ENCODE measurements at regions not wholly inside any gene's neighbourhood (a gene's known extent, or its start where the extent isn't known, plus 50 kb on each side); places are given as distances from the start of the nearest gene placed in this dataset.

GRCh38 chr7:155914341-155914740, 102.1 kb upstream of the SHH start:
- no peak for DNase-seq (ENCODE audit: low read depth)
- no peak for FAIRE-seq

DNA sequence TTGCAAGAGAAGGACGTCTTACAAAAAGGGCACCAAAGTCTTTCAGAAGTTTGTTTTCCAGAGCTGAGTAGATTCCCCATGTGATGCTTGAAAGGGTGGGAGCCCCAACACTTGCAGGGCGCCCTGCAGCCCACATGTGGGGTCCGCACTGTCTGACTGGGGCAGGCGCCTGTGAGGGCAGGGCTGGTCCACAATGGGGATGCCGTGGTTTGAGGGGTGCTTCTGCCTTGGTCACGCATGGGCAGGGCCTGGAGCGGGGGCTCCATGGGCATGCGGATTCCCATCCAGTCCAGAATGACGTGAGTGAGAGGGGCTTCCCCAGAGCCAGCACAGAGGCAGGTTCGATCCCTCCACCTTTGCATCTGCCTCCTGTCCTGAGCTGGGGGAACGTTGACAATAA, 101.5 kb upstream of the SHH start:
- TF ChIP-seq, protein P1, sequence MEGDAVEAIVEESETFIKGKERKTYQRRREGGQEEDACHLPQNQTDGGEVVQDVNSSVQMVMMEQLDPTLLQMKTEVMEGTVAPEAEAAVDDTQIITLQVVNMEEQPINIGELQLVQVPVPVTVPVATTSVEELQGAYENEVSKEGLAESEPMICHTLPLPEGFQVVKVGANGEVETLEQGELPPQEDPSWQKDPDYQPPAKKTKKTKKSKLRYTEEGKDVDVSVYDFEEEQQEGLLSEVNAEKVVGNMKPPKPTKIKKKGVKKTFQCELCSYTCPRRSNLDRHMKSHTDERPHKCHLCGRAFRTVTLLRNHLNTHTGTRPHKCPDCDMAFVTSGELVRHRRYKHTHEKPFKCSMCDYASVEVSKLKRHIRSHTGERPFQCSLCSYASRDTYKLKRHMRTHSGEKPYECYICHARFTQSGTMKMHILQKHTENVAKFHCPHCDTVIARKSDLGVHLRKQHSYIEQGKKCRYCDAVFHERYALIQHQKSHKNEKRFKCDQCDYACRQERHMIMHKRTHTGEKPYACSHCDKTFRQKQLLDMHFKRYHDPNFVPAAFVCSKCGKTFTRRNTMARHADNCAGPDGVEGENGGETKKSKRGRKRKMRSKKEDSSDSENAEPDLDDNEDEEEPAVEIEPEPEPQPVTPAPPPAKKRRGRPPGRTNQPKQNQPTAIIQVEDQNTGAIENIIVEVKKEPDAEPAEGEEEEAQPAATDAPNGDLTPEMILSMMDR (IDR thresholded peaks at IDR 0.05; ENCODE audit: insufficient read depth, low read length, severe bottlenecking), result no peak
- peaks cover 5% of the 10 kb centered on the region for H3K27me3 ChIP-seq (ENCODE audit: control insufficient read depth, insufficient read depth, low read length)
- DNase-seq (ENCODE audit: low read depth) (no peak), FAIRE-seq (no peak)
- H3K4me3 ChIP-seq (ENCODE audit: low read depth, low read length), result no peak overlapping the region
- H3K36me3 ChIP-seq (ENCODE audit: control insufficient read depth, insufficient read depth, low read length), result no peaks in the 10 kb centered on the region

More at GRCh38 chr7:155914341-155914740, 102.1 kb upstream of the SHH start:
- no peaks in the 10 kb centered on the region for H3K36me3 ChIP-seq (ENCODE audit: control insufficient read depth, insufficient read depth, low read length)
- peaks cover 5% of the 10 kb centered on the region for H3K27me3 ChIP-seq (ENCODE audit: control insufficient read depth, insufficient read depth, low read length)
- no peak overlapping the region for H3K4me3 ChIP-seq (ENCODE audit: low read depth, low read length)
- TF ChIP-seq, protein P1 (IDR thresholded peaks at IDR 0.05; ENCODE audit: insufficient read depth, low read length, severe bottlenecking), result no peak

DNA sequence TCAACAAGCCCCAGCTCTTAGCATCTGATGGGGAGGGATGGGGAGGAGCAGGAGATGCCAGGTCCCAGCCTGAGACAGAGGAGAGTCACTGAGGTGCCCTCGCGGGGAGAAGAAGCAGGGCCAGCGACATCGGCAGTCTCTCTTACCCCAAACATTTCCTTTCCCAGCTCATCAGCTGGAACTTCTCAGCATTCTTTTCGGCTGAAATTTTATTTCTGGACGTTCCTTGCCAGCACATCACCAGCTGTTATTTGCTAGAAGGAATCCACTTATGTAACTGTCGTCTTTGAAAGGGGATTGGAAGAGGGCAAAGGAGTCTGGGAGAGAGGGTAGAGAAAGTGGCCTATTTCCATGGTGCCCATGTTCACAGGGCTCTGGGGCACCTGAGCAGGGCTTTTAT, 101.0 kb upstream of the SHH start:
- Histone ChIP-seq H3K27me3 (ENCODE audit: control insufficient read depth, insufficient read depth, low read length) (peaks cover 5% of the 10 kb centered on the region), H3K36me3 (ENCODE audit: control insufficient read depth, insufficient read depth, low read length) (no peaks in the 10 kb centered on the region), H3K4me3 (ENCODE audit: low read depth, low read length) (no peak overlapping the region)
- FAIRE-seq (no peak), DNase-seq (ENCODE audit: low read depth) (no peak)
- TF ChIP-seq, protein P1 (IDR thresholded peaks at IDR 0.05; ENCODE audit: insufficient read depth, low read length, severe bottlenecking), result no peak

DNA sequence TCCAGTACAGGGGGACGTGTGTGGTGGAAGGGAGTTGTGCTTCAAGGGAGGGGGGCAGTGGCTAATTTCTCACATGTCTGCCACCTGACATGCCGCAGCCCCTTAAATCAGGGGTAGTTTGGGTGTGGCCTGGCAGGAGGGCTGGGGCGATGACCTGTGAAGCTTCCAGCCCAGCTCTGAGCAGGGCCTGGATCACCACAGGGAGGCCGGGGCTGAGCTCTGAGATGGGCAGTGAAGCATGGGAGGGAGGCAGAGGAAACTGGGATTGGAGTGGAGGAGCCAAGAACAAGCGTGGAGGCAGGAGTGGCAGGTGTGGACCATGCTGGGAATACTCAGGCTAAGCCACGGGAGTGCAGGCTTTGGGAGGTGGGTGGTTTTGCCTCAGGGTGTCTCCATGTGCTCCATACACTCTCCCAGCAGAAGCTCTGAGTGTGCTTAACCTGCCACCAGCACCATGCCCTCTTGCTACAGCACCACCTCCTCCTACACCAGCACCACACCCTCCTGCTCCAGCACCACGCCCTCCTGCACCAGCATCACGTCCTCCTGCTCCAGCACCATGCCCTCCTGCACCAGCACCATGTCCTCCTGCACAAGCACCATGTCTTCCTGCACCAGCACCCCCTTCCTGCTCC, 99.3 kb upstream of the SHH start:
- TF ChIP-seq, protein P1 (IDR thresholded peaks at IDR 0.05; ENCODE audit: insufficient read depth, low read length, severe bottlenecking), result no peak
- H3K36me3 ChIP-seq (ENCODE audit: control insufficient read depth, insufficient read depth, low read length), result no peaks in the 10 kb centered on the region
- no peak overlapping the region for H3K4me3 ChIP-seq (ENCODE audit: low read depth, low read length)
- FAIRE-seq (no peak), DNase-seq (ENCODE audit: low read depth) (no peak)
- peaks cover 4% of the 10 kb centered on the region for H3K27me3 ChIP-seq (ENCODE audit: control insufficient read depth, insufficient read depth, low read length)

DNA sequence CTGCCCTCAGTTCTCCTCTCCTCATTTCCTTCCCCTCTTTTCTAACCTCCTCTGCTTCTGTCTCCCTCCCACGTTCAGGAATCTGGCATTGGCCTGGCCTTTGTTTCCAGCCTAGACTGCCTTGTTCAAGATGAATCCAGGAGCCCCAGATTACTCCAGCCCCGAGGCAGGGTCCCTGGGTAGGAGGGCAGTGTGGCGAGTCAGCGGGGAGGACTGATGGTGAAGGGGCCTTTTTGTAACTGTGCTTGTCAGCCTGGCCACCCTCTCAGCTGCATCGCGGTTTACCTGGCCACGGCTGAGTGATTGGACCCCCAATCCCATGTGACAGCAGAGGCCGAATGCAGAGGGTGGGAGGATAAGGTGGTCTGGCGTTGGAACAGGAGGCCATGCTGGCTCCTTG, 96.1 kb upstream of the SHH start:
- no peak overlapping the region for H3K4me3 ChIP-seq (ENCODE audit: low read depth, low read length)
- no peak for DNase-seq (ENCODE audit: low read depth)
- TF ChIP-seq, protein P1 (IDR thresholded peaks at IDR 0.05; ENCODE audit: insufficient read depth, low read length, severe bottlenecking), result no peak
- no peak for FAIRE-seq
- no peaks in the 10 kb centered on the region for H3K27me3 ChIP-seq (ENCODE audit: control insufficient read depth, insufficient read depth, low read length)
- no peaks in the 10 kb centered on the region for H3K36me3 ChIP-seq (ENCODE audit: control insufficient read depth, insufficient read depth, low read length)

Measured in bronchial epithelial cell (primary cell).